Tibial nerve (tissue), 4 donors: ENCODE measurements at regions not wholly inside any gene's neighbourhood (a gene's known extent, or its start where the extent isn't known, plus 50 kb on each side); places are given as distances from the start of the nearest gene placed in this dataset.

Experiments
- CTCF ChIP-seq, 5 experiments: fragments of 200-600 bp in 3 of 5; fragments of 450-650 bp in 2 of 5; sonication (generic) in 3 of 5; IDR thresholded peaks; one replicate each; pipeline ENCODE4 v1.5.1; 2016 to 2019; ENCODE audit warnings: antibody characterized with exemption in 5 of 5, mild to moderate bottlenecking in 3 of 5, moderate library complexity in 2 of 5
- EP300 ChIP-seq, 2 donors: sonication (generic); formaldehyde crosslinking; IDR thresholded peaks; one replicate each; pipeline ENCODE4 v1.6.1; 2017; ENCODE audit warnings: antibody characterized with exemption in 2 of 2, mild to moderate bottlenecking in 1 of 2

- TF ChIP-seq CTCF (IDR thresholded peaks at IDR 0.05) (no peak), EP300 (IDR thresholded peaks at IDR 0.05) (no peak)
These were observed 588.9 kb upstream of the BTBD3 start for GRCh38 chr20:11328839-11329238.
